GM18951 (cell line): ENCODE measurements at regions not wholly inside any gene's neighbourhood (a gene's known extent, or its start where the extent isn't known, plus 50 kb on each side); places are given as distances from the start of the nearest gene placed in this dataset.

ENCODE experiments used
- POLR2A ChIP-seq: IDR thresholded peaks from 4 replicates; pipeline ENCODE4 v1.6.1; 2011; ENCODE audit warnings: mild to moderate bottlenecking; ENCODE audit not compliant: insufficient read length, insufficient read depth; ENCODE audit errors: extremely low read depth
- in situ Hi-C: fragments of 300-500 bp; cut with MboI; formaldehyde crosslinking; loops from one replicate; pipeline ENCODE4 v1.12.0; 2022; ENCODE audit warnings: low sequenced_read_pairs, mixed read lengths, inconsistent platforms; ENCODE audit not compliant: unreplicated experiment

- in situ Hi-C loops: no loop called here
- TF ChIP-seq POLR2A: no peak
These were observed 218.7 kb upstream of the BLID start for GRCh38 chr11:122334546-122335339.

GRCh38 chr11:122333467-122333866, 217.5 kb upstream of the BLID start:
- in situ Hi-C loops: no loop called here
- no peak for TF ChIP-seq POLR2A

- TF ChIP-seq POLR2A: no peak
- in situ Hi-C loops: no loop called here
These were observed 215.1 kb upstream of the BLID start for GRCh38 chr11:122331079-122331478.

- no peak for TF ChIP-seq POLR2A
These were observed 214.4 kb upstream of the BLID start for GRCh38 chr11:122330279-122330965.

DNA sequence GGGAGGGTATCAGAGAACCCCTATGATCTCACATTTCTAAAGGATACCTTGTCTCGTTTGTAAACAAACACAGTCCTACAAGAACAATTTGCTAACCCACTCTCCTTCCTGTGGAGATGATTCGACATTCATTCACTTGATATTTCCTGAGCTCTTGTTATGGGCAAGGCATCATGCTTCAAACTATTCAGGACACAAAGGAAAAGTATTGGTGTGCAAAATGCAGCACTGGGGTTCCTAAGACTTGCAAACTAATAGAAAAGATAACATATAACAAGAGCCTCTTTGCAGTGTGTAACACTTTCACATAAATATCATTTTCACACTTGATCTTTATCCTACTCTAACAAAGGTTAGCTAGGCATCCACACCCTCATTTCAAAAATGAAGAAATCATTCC, 211.5 kb upstream of the BLID start:
- in situ Hi-C loops: no loop called here
- no peak for TF ChIP-seq POLR2A

More at GRCh38 chr11:122330279-122330965, 214.4 kb upstream of the BLID start:
- in situ Hi-C loops: no loop called here

DNA sequence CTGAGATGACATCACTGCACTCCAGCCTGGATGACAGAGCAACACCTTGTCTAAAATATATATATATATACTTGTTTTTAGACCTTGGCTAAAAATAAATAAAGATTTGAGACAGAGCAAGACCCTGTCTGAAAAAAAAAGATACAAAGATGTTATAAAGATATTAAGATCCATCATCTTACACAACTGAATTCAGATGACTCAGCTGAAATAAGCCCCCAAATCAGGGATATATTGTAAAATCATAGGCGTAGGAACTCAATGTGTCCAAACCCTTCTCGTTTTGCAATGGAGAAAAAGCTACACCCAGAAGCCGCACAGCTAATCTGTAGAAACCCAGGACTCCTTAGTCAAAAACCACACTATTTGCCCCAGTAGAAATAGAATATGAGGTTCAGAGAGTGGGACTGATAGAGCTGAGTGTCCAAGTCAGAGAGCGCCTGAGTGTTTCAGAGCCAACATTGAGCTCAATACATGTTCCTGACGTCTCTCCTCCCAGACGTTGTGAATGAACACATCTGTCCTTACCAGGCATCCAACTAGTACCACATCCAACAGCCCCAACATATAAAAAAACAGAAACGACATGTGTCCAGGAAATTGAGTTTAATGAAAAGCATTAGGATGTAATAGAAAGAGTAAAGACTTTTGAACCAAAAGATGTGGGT, 207.9 kb upstream of the BLID start:
- in situ Hi-C loops: no loop called here
- no peak for TF ChIP-seq POLR2A

- in situ Hi-C loops: no loop called here
- TF ChIP-seq POLR2A: no peak
These were observed 206.3 kb upstream of the BLID start for GRCh38 chr11:122322329-122322728.

GRCh38 chr11:122320671-122321070, 204.7 kb upstream of the BLID start:
- no peak for TF ChIP-seq POLR2A
- in situ Hi-C loops: no loop called here

GRCh38 chr11:122319691-122320620, 203.9 kb upstream of the BLID start:
- no peak for TF ChIP-seq POLR2A
- in situ Hi-C loops: no loop called here

DNA sequence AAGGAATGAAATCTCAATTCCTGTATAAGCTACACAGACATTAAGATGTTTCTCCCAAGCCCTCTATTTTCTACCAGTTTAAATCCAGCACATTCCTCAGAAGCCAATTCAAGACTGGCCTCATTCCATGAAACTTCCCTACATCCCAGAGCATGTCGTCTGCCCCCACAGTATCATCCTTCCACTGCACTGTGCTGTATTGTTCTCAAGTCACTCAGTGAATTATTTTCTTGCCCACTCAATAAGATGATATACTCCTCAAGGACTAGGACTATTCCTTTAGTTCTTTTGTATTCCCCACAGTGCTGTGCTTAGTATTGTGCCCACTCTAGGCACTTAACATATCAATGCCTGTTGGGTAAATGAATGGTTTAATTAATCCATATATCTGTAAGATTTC, 203.1 kb upstream of the BLID start:
- in situ Hi-C loops: no loop called here
- TF ChIP-seq POLR2A: no peak

- in situ Hi-C loops: no loop called here
- no peak for TF ChIP-seq POLR2A
These were observed 201.3 kb upstream of the BLID start for GRCh38 chr11:122317305-122317704.

DNA sequence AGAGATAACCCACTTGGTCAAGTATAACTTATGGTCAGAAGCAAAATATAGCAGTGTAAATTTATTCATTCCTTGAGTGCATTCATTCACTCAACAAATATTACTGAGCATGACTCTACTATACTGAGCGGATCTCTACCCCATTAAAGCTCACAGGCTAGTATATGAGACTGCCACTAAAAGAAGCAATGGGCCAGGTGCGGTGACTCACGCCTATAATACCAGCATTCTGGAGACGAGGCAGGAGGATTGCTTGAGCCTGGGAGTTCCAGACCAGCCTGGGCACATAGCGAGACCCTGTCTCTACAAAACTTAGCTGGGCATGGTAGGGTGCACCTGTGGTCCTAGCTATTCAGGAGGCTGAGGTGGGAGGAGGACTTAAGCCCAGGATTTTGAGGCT, 197.6 kb upstream of the BLID start:
- in situ Hi-C loops: no loop called here
- no peak for TF ChIP-seq POLR2A
